ENCODE measurements at regions not wholly inside any gene's neighbourhood (a gene's known extent, or its start where the extent isn't known, plus 50 kb on each side); places are given as distances from the start of the nearest gene placed in this dataset.

DNA sequence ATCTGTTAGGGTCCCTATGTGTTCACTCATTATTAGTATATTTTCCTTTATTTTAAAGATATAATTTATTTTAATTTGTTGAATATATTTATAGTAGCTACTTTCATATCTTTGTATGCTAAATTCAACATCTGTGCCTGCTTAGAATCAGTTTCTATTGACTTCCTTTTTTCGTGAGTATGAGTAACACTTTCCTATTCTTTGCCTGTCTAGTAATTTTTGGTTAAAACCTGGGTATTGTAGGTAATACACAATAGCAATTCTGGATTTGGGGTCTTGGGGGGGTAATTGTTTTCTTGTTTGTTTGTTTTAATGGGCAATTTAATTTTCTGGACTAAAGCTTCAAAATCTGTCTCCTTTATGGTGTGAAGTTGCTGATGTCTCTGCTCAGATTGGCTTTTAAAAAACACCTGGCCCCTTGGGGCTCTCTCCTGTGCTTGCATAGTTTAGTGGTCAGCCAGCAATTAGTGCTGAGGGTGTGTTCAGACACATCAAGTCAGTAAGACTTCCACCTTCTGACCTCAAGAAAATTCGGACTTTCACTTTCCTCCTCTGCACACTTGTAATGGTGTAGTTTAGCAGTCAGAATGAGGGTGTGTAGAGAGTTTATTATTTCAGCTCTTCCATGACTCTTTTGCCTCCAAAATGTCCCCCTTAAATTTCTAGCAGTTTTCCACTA lies 124.4 kb upstream of the MAP1B start:
- TF ChIP-seq, protein P1, sequence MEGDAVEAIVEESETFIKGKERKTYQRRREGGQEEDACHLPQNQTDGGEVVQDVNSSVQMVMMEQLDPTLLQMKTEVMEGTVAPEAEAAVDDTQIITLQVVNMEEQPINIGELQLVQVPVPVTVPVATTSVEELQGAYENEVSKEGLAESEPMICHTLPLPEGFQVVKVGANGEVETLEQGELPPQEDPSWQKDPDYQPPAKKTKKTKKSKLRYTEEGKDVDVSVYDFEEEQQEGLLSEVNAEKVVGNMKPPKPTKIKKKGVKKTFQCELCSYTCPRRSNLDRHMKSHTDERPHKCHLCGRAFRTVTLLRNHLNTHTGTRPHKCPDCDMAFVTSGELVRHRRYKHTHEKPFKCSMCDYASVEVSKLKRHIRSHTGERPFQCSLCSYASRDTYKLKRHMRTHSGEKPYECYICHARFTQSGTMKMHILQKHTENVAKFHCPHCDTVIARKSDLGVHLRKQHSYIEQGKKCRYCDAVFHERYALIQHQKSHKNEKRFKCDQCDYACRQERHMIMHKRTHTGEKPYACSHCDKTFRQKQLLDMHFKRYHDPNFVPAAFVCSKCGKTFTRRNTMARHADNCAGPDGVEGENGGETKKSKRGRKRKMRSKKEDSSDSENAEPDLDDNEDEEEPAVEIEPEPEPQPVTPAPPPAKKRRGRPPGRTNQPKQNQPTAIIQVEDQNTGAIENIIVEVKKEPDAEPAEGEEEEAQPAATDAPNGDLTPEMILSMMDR (conservative IDR thresholded peaks at IDR 0.05 in 1 of 2, IDR thresholded peaks at IDR 0.05 in 1 of 2; ENCODE audit: extremely low read depth in 1 of 2, insufficient read depth in 1 of 2, low read depth in 1 of 2, low read length in 2 of 2), result no peak
- TF ChIP-seq EZH2 (IDR thresholded peaks at IDR 0.05; ENCODE audit: borderline replicate concordance, low read length), result no peak
